HCT116 (cell line): ENCODE measurements at regions not wholly inside any gene's neighbourhood (a gene's known extent, or its start where the extent isn't known, plus 50 kb on each side); places are given as distances from the start of the nearest gene placed in this dataset.

Experiments
- ATAC-seq: fragments of 200-7000 bp; cut with Tn5 transposase; 2 replicates; pipeline ENCODE4 v1.9.1; 2020; ENCODE audit warnings: mild to moderate bottlenecking, moderate library complexity
- BruUV-seq: library from RNA; stranded (reverse); fragments of 400-500 nt; replicated peaks from 2 replicates; lab custom pipeline; 2021; lab: Mats Ljungman, UMichigan
- CTCF ChIA-PET: fragments of 300-600 bp; sonication (Branson Sonifier 250); formaldehyde crosslinking; loops from one replicate; lab custom pipeline; 2021; ENCODE audit warnings: antibody characterized with exemption; lab: Charles Lee
- POLR2A ChIA-PET: fragments of 300-600, 350-600 bp; sonication (Branson Sonifier 250); formaldehyde crosslinking; loops from one replicate; lab custom pipeline; 2021; ENCODE audit warnings: antibody characterized with exemption; lab: Charles Lee
- RAD21 ChIA-PET, 2 experiments: fragments of 300-600 bp; sonication (Branson Sonifier 250); formaldehyde crosslinking; loops; one replicate each; lab custom pipeline; 2023; ENCODE audit warnings: low total read pairs in 2 of 2; ENCODE audit not compliant: uncharacterized antibody in 2 of 2, unreplicated experiment in 2 of 2, low non-redundant PET in 1 of 2; lab: Charles Lee
- DNase-seq: peaks from one replicate; pipeline ENCODE4 v3.0.0-alpha.2; 2010; ENCODE audit warnings: low read depth, low spot score
- H2AFZ ChIP-seq: fragments of 200-600 bp; shearing (Covaris generic), sonication (generic); 2 replicates; pipeline ENCODE4 v1.6.1; 2017; ENCODE audit warnings: low read depth, mixed run types, mixed read lengths, antibody characterized with exemption, low read length; ENCODE audit not compliant: poor library complexity, severe bottlenecking
- H3K27ac ChIP-seq: 2 replicates; pipeline ENCODE4 v1.5.1; 2012; ENCODE audit warnings: low read depth, low read length
- H3K27me3 ChIP-seq: fragments of 200-600 bp; sonication (generic); 2 replicates; pipeline ENCODE4 v1.6.1; 2016; ENCODE audit warnings: mixed run types, low read length, mixed read lengths; ENCODE audit not compliant: insufficient read depth
- H3K36me3 ChIP-seq, 2 experiments: fragments of 200-500 bp in 1 of 2; fragments of 200-600 bp in 1 of 2; sonication (Bioruptor generic) in 1 of 2; sonication (generic) in 1 of 2; 2 replicates each; pipeline versions ENCODE4 v1.5.1 to v1.6.1; 2014 to 2016; ENCODE audit warnings: low read length in 2 of 2, inconsistent platforms in 1 of 2, mixed read lengths in 1 of 2, mixed run types in 1 of 2; ENCODE audit not compliant: insufficient read depth in 2 of 2, control insufficient read depth in 1 of 2
- H3K4me1 ChIP-seq, 2 experiments: fragments of 200-600 bp in 1 of 2; sonication (generic) in 1 of 2; 2 replicates each; pipeline versions ENCODE4 v1.5.1 to v1.6.1; 2012 to 2017; ENCODE audit warnings: low read length in 2 of 2, inconsistent platforms in 1 of 2, mild to moderate bottlenecking in 1 of 2, mixed read lengths in 1 of 2, mixed run types in 1 of 2, moderate library complexity in 1 of 2; ENCODE audit not compliant: insufficient read depth in 2 of 2, control insufficient read depth in 1 of 2
- H3K4me2 ChIP-seq: fragments of 200-600 bp; sonication (generic); 2 replicates; pipeline ENCODE4 v1.6.1; 2017; ENCODE audit warnings: mixed run types, low read length, mixed read lengths
- H3K4me3 ChIP-seq, 2 experiments: fragments of 200-600 bp in 1 of 2; sonication (generic) in 1 of 2; replicated peaks in 1 of 2; 2 replicates each; pipeline ENCODE4 v1.5.1; 2011 to 2016; ENCODE audit warnings: low read length in 2 of 2, control low read depth in 1 of 2, low read depth in 1 of 2, mild to moderate bottlenecking in 1 of 2, mixed read lengths in 1 of 2, mixed run types in 1 of 2
- H3K79me2 ChIP-seq: fragments of 200-600 bp; sonication (generic); 2 replicates; pipeline ENCODE4 v1.6.1; 2017; ENCODE audit warnings: mild to moderate bottlenecking, mixed run types, low read length, moderate library complexity, mixed read lengths; ENCODE audit not compliant: insufficient read depth
- H3K9ac ChIP-seq: fragments of 200-600 bp; sonication (generic); 2 replicates; pipeline ENCODE4 v1.6.1; 2016; ENCODE audit warnings: low read length, mixed read lengths
- H3K9me2 ChIP-seq: fragments of 200-600 bp; sonication (generic), shearing (Covaris generic); 2 replicates; pipeline ENCODE4 v1.6.1; 2017; ENCODE audit warnings: mixed run types, mild to moderate bottlenecking, moderate library complexity; ENCODE audit not compliant: insufficient read depth
- H3K9me3 ChIP-seq, 2 experiments: fragments of 200-500 bp in 1 of 2; fragments of 200-600 bp in 1 of 2; sonication (Bioruptor generic) in 1 of 2; sonication (generic) in 1 of 2; 2 replicates each; pipeline ENCODE4 v1.6.1; 2014 to 2017; ENCODE audit warnings: low read length in 2 of 2, mixed read lengths in 2 of 2, inconsistent platforms in 1 of 2, low read depth in 1 of 2, mild to moderate bottlenecking in 1 of 2, mixed run types in 1 of 2, moderate library complexity in 1 of 2; ENCODE audit not compliant: control insufficient read depth in 1 of 2, insufficient read depth in 1 of 2
- H4K20me1 ChIP-seq: fragments of 200-600 bp; sonication (generic), shearing (Covaris generic); 2 replicates; pipeline ENCODE4 v1.6.1; 2017; ENCODE audit warnings: mixed run types, mild to moderate bottlenecking, moderate library complexity; ENCODE audit not compliant: insufficient read depth
- CEBPB ChIP-seq: IDR thresholded peaks from 2 replicates; pipeline ENCODE4 v1.6.1; 2012; ENCODE audit warnings: low read depth
- EGR1 ChIP-seq: IDR thresholded peaks from 2 replicates; pipeline ENCODE4 v1.6.1; 2012; ENCODE audit warnings: low read depth
- JUND ChIP-seq: IDR thresholded peaks from 2 replicates; pipeline ENCODE4 v1.6.1; 2012
- POLR2AphosphoS5 ChIP-seq: IDR thresholded peaks from 2 replicates; pipeline ENCODE4 v1.6.1; 2011; ENCODE audit warnings: mild to moderate bottlenecking, low read depth, low read length, moderate library complexity
- SP1 ChIP-seq: IDR thresholded peaks from 2 replicates; pipeline ENCODE4 v1.6.1; 2012; ENCODE audit warnings: low read depth
- TCF7L2 ChIP-seq: IDR thresholded peaks from 2 replicates; pipeline ENCODE4 v1.7.0; 2011; ENCODE audit warnings: borderline replicate concordance, inconsistent platforms; ENCODE audit not compliant: insufficient read depth, insufficient read length; ENCODE audit errors: extremely low read depth
- YY1 ChIP-seq: IDR thresholded peaks from 2 replicates; pipeline ENCODE4 v1.6.1; 2011; ENCODE audit warnings: low read length, low read depth, moderate library complexity, mild to moderate bottlenecking; ENCODE audit not compliant: insufficient replicate concordance; ENCODE audit errors: extremely low read depth
- intact Hi-C: fragments of 100-400 bp; cut with micrococcal nuclease; formaldehyde crosslinking; loops from 2 replicates; pipeline ENCODE4 v1.10.0; 2022
- TF ChIP-seq, protein P1 (sequence below), 3 experiments: fragments of 200-600 bp in 1 of 3; sonication (generic) in 1 of 3; IDR thresholded peaks in 2 of 3; conservative IDR thresholded peaks in 1 of 3; 2 replicates each; pipeline ENCODE4 v1.5.1; 2012 to 2017; ENCODE audit warnings: low read depth in 2 of 3, low read length in 2 of 3, antibody characterized with exemption in 1 of 3, borderline replicate concordance in 1 of 3, control low read depth in 1 of 3, mild to moderate bottlenecking in 1 of 3, mixed read lengths in 1 of 3, mixed run types in 1 of 3, moderate library complexity in 1 of 3; ENCODE audit not compliant: insufficient read depth in 1 of 3
- TF ChIP-seq, protein P2 (sequence below): IDR thresholded peaks from 2 replicates; pipeline ENCODE4 v1.6.1; 2012

DNA sequence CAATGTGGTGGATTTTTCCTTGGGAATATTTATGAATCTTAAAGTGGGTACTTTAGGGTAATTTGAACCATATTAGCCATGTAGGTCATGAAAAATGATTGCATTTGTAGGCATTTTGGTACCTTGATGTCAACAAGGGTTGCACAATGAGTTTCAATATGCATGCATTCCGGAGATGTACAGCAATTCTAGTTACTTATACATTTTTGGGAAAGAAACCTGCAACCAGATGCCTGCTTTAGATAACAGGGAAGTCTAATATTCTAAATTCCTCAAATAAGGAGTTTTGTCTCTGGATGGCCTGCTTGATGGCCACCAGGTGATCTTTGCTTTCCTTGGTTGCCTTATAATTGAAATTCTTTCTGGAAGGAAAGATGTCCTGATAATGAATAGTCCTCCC is 240.5 kb upstream of the SETMAR start:
- H3K9me3 ChIP-seq = no peaks in the 10 kb centered on the region
- intact Hi-C loops = no loop called here
- no TSS peak for BruUV-seq
- TF ChIP-seq EGR1 = no peak
- no peak for TF ChIP-seq TCF7L2
- no peak for TF ChIP-seq CEBPB
- TF ChIP-seq YY1 = no peak
- TF ChIP-seq POLR2AphosphoS5 = no peak
- TF ChIP-seq, protein P1, sequence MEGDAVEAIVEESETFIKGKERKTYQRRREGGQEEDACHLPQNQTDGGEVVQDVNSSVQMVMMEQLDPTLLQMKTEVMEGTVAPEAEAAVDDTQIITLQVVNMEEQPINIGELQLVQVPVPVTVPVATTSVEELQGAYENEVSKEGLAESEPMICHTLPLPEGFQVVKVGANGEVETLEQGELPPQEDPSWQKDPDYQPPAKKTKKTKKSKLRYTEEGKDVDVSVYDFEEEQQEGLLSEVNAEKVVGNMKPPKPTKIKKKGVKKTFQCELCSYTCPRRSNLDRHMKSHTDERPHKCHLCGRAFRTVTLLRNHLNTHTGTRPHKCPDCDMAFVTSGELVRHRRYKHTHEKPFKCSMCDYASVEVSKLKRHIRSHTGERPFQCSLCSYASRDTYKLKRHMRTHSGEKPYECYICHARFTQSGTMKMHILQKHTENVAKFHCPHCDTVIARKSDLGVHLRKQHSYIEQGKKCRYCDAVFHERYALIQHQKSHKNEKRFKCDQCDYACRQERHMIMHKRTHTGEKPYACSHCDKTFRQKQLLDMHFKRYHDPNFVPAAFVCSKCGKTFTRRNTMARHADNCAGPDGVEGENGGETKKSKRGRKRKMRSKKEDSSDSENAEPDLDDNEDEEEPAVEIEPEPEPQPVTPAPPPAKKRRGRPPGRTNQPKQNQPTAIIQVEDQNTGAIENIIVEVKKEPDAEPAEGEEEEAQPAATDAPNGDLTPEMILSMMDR (IDR thresholded peaks at IDR 0.05 in 2 of 3, conservative IDR thresholded peaks at IDR 0.05 in 1 of 3; ENCODE audit: borderline replicate concordance in 1 of 3, insufficient read depth in 1 of 3, low read depth in 2 of 3, low read length in 2 of 3) = no peak
- TF ChIP-seq, protein P2, sequence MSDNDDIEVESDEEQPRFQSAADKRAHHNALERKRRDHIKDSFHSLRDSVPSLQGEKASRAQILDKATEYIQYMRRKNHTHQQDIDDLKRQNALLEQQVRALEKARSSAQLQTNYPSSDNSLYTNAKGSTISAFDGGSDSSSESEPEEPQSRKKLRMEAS = no peak
- TF ChIP-seq JUND = no peak
- no peak for TF ChIP-seq SP1
- RAD21 ChIA-PET = no interaction called here
- H3K4me2 ChIP-seq = no peak overlapping the region
- H3K9me2 ChIP-seq = no peaks in the 10 kb centered on the region
- no peak overlapping the region for H3K9ac ChIP-seq
- no peaks in the 10 kb centered on the region for H3K4me1 ChIP-seq
- POLR2A ChIA-PET = no interaction called here
- no peaks in the 10 kb centered on the region for H4K20me1 ChIP-seq
- ATAC-seq (no peak), DNase-seq (no peak)
- no peaks in the 10 kb centered on the region for H3K36me3 ChIP-seq
- CTCF ChIA-PET = no interaction called here
- no peak overlapping the region for H3K27ac ChIP-seq
- no peak overlapping the region for H2AFZ ChIP-seq
- no peaks in the 10 kb centered on the region for H3K79me2 ChIP-seq
- no peaks in the 10 kb centered on the region for H3K27me3 ChIP-seq
- no peak overlapping the region for H3K4me3 ChIP-seq
